DMS114 treated with DMSO at 0.1 percent for 48 hours (cell line): ENCODE measurements at regions not wholly inside any gene's neighbourhood (a gene's known extent, or its start where the extent isn't known, plus 50 kb on each side); places are given as distances from the start of the nearest gene placed in this dataset.
"Not testable (repeated sequence)": the region's sequence is repeated elsewhere in the genome, so short reads cannot be mapped to it uniquely, and the experiment has no call there.

Experiments
- DNase-seq: peaks from one replicate; lab custom pipeline; 2025; ENCODE audit not compliant: unreplicated experiment; lab: John Stamatoyannopoulos, UW

DNA sequence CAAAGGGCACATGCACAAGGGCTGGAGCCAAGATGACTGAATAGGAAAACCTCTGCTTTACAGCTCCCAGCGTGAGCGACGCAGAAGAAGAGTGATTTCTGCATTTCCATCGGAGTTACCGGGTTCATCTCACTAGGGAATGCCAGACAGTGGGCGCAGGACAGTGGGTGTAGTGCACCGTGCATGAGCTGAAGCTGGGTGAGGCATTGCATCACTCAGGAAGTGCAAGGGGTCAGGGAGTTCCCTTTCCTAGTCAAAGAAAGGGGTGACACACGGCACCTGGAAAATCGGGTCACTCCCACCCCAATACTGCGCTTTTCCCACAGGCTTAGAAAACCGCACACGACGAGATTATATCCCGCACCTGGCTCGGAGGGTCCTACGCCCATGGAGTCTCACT is 64.5 kb upstream of the HTR1E start:
- DNase-seq, result not testable (repeated sequence)

DNA sequence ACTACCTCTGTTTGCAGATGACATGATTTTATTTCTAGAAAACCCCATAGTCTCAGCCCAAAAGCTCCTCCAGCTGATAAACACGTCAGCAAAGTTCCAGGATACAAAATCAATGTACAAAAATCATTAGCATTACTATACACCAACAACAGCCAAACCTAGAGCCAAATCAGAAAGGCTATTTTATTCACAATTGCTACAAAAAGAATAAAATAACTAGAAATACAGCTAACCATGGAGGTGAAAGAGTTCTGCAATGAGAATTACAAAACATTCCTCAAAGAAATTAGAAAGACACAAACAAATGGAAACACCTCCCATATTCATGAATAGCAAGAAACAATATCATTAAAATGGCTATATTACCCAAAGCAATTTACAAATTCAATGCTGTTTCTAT is 65.6 kb upstream of the HTR1E start:
- DNase-seq, result no peak

DNA sequence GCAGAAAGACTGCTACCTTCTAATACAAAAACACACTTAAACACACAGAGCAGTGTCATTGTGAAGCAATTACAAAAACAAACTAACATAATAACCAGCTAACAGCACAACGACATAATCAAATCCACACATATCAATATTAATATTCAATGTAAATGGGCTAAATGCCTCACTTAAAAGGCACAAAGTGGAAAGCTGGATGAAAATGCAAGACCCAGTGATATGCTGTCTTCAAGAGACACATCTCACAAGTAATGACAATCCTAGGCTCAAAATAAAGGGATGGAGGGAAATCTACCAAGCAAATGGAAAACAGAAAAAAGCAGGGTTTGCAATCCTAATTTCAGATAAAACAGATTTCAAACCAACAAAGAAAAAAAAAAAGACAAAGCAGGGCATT is 67.8 kb upstream of the HTR1E start:
- no peak for DNase-seq

DNA sequence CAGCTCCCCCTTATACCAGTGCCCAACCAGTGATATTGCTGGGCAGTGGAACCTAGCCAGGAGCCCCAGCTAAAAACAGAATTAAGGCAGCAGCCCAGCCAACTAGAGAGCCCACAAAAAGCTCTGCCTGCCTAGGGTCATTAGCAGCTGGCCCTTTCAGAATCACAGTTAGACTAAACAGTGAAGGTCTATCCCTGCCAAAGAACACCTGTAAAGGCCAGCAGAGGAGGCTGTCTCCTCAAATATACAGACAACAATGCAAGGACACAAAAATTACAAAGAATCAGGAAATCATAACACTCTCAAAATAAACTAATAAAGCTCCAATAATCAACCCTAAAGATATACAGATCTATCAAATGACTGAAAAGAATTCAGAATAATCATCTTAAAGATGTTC is 77.8 kb upstream of the HTR1E start:
- no peak for DNase-seq

DNA sequence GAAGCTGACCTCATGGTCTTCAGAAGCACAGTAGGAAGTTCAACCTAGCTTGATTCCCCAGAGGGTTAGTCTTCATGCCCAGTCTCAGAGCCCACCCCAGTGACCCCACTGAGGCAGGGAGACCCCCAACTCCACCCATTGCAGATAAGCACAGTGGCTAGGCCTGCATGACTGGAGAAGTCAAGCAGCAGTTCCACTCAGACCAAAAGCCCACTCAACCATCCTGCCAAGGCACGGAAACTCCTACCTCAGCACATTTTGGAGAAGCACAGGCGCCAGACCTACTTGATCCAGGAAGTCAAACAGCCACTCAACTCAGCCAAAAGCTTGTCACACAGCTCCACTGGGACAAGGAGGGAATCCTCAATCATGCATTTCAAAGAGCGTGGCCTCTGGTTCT is 78.4 kb upstream of the HTR1E start:
- no peak for DNase-seq

DNA sequence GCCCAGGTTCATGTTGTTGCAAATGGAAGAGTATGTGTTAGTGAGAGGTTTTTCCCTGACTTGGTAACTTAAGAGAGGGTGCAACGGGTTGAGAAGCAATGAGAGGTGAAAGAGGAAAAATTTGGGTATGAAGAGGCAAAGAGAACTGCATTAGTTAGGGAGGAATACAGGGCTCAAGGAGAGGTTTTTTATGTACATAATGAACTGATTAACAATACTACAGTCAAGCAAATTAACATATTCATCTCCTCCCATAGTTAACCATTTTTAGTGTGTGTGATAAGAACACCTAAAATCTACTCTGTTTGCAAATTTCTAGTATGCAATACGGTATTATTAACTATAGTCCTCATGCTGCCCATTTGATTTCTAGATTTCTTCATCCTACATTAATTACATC is 79.5 kb upstream of the HTR1E start:
- no peak for DNase-seq

DNA sequence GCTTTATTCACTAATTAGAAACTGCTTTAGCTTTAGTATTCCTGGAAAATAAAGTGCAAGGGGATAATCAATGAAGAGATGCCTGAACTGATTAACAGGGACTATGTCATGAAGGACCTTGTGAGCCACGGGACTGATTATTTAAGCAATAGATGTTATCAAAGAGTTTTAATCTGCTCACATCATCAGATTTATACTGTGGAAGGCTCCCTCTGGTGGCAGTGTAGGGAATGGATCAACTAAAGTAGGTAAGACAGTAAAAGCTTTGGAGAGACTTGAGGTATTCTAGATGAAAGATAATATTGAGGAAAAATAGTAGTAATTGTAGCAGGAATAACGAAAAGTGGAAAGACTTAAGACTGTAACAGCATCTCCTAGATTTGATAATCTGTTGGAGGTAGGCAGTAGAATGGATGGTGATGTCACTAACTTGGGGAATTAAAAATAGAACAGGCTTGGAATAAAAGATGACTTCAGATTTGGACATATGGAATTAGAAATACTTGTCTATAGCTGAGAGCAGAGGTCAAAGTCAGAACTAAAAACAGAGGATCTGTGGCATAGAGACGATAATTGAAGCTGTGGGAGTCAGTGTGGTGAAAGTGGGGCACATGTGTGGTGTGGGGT is 80.3 kb upstream of the HTR1E start:
- peak; percentile 20 for DNase-seq

DNA sequence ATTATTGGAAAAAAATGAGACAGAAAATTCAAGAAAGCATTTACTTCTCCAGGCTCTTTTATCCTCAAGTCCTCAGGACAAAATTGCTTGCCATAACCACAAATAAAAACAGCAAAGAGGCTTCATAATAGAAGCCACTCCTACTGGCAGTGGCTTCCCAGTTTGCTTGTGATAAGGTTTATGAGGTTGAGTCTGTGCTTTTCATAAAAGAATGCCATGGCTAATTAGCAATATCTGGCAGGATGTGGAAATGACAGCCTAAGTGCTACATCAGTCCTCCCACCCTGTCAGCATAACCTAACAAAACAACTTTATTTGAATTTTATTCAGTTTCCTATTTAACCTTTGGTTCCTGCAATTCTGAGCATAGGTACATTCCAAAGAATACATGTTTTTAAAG is 80.9 kb upstream of the HTR1E start:
- DNase-seq, result no peak

DNA sequence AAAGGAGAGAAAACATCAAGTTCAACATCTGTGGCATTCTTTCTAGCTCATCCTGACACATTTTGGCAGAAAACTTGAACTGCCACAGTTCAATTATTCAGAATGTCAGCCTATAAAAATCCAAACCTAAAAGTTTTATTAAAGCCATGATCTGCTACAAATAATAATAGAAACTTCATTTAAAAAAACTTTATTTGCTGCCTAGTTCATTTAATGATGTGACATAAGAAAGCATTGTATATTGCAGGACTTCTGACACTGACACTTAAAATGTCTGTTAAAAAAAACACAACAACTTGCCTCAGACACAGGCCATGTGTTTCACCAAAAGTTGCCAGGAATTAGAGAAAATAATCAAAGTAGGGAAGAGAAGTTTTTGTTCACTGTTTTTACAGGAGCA is 88.3 kb upstream of the HTR1E start:
- DNase-seq, result no peak

DNA sequence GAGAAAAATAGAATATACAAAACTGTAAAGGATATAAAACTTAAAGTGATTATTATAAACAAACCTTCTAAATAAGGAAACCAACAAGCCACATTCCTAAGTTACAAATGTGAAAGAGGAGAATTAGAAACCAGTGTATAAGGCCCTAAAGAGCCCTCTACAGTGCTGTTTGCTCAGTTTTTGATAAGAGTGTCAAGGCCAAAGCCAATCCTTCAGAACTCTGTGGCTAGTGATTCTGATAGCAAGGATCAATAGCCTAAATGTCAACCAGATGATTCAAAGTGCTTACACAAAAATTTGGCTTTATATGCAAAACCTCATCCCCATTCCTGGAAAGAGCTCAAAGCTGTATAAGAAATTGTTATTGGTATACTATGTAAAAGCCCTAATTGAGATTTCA is 104.6 kb upstream of the HTR1E start:
- DNase-seq, result no peak

DNA sequence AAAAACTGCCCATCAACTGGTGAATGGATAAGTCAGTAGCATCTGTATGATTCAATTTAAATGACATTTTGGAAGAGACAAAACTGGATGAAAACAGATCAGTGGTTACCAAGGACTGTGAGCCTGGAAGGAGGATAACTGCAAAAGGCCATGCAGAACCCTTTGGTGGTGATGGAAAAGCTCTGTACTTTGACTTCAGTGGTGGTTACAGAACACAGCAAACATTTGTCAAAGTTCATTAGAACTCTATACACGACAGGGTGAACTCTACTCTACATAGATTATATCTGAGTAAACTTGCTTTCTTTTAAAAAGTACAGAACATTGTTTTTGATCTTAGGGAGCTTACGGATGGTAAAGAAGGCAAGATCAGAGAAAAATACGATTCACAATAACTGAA is 111.9 kb upstream of the HTR1E start:
- no peak for DNase-seq

DNA sequence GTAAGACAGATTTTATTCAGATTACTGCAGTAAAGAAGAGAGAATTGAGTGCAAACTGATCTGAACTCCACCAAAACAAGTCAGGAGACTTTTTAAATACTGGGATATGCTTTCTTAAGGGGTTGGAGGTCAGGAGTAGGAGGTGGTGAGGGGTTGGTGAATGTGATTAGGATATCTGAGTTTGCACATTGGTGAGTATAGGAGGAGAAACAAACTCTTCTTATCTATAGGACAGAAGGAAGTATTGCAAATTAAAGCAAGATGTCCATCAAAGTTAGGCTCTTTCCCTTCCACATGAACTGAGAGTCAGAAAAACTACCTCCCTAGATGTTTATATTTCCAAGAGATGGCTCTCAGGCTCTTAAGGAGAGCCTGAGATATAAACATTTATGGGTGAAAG is 114.6 kb upstream of the HTR1E start:
- no peak for DNase-seq

DNA sequence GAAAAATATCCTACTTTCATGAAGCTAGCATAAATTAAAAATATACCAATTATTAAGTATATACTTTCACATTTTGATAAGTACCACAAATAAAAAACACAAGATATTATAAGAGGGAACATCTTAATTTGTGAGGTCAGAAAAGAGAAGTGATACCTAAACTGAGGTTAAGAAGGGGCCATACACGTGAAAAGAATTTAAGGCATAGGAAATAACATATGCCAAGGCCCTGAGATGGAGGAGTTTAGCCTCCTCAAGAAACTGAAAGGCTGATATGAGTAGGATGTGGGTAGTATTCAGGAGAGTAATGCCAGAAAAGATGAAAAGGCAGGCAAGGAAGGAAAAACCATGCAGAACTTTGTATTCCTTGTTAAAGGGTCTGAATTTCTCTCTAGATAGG is 116.6 kb upstream of the HTR1E start:
- DNase-seq, result no peak

DNA sequence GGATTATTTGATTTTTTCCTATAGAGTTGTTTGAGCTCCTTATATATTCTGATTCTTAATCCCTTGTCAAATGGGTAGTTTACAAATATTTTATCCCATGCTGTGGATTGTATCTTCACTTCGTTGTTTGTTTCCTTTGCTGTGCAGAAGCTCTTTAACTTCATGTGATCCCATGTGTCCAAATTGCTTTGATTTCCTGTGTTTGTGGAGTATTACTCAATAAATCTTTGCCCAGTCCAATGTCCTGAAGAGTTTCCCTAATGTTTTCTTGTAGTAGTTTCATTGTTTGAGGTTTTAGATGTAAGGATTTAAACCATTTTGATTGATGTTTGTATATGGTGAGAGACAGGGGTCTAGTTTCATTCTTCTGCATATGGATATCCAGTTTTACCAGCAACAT is 143.7 kb upstream of the HTR1E start:
- DNase-seq, result no peak

DNA sequence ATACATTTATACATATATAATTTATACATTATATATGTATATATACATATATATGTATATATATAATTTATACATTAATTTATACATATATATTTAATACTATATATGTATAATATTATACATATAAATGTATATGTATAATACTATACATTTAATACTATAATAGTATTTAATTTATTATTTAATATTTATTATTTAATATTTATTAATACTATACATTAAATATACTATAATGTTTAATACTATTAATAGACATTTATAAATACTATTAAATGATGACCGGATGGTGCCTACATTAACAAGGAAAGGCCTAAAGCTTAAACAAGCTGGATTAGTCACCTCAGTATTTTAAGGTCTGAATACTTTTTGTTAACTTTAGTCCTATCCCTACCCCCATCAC is 145.9 kb upstream of the HTR1E start:
- DNase-seq, result no peak

DNA sequence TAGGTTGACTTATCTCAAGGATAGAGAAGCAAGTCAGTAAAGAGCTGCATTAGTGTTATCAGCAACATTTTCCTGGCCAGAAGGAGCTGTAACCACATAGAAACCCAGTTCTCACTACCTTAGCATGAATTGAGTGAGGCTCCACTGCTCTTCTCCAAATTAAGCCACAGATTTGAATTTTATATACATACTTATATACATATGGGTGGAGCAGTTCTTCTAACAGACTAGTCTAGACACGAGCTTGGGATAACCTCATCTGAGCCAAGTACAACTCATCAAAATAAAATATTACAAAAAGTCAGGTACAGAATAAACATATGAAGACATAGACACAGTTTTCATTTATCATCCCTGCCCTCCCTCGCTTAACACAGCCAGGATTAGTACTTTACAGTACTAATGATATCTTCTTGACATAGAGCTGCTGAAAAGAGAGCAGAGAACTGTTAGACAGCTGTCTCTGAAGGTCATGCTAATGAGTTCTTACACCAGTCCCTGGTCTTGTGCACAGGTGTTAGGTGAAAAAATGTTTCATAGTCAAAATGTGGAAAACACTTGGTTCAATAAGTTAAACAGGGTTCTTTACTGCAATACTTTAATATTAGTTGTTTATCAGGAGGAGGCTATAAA is 147.4 kb upstream of the HTR1E start:
- no peak for DNase-seq

DNA sequence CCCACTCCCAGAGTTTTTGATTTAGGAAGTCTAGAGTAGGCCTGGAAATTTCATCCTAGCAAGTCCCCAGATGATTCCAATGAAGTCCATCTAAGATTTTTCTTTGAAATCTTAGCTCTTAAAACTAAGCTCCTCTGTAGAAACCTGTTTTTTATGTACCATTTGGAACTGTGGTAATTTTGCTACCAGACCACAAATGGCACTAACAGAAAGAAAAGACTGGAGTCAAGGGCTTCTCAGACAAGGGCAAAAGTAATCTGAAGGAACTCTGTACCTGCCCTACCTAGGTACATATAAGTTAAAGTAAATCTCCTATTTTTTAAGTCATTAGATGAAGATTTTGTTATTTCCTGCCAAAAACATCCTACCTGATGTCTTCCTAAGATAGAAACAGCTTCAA is 155.0 kb upstream of the HTR1E start:
- DNase-seq, result no peak

DNA sequence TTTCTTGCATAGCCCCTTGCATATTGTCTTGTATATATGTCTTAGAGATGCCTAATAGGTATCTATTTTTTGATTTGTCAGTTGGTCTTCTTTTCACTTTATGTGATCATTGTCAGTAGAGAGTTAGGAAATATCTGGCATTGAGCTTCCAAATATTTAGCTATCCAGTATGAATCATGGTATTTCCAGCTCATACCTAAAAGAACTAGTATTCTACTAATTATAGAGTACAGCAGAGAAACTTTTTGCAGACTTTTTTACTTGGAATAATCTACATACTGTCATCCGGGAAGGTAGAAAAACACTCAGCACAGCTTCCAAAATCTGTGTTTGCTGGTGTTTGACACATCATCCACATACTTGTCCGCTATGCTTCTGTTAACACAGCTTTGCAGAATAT is 156.4 kb upstream of the HTR1E start:
- no peak for DNase-seq

DNA sequence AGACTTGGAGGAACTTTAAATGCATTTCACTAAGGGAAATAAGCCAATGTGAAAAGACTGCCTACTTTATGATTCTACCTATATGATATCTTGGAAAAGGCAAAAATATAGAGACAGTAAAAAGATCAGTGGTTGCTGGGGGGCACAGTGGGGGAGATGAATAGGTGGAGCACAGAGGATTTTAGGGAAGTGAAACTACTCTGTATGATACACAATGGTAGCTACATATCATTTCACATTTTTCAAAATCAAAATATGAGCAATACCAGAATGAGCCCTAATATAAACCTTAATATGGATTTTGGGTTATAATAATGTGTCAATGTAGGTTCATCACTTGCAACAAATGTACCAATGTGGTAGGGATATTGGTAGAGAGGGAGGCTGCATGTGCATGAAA is 161.4 kb upstream of the HTR1E start:
- DNase-seq, result no peak

DNA sequence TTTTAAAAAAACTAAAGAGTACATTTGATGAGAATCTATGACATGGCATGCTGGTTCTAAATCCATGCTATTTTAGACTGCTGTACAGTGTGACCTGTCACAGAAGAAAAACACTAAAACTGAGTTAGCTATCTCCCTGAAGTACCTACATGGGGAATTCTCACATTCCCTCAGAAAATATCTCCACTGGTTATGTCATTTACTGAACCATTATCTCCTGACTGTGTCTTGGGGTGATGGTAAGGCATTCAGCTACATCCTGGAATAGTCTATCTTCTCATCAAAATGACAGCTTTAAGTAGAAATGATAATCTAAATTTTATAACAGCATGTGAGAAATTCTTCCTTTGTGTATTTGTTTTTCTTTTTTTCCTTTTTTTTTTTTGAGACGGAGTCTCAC is 172.1 kb upstream of the HTR1E start:
- DNase-seq, result no peak

DNA sequence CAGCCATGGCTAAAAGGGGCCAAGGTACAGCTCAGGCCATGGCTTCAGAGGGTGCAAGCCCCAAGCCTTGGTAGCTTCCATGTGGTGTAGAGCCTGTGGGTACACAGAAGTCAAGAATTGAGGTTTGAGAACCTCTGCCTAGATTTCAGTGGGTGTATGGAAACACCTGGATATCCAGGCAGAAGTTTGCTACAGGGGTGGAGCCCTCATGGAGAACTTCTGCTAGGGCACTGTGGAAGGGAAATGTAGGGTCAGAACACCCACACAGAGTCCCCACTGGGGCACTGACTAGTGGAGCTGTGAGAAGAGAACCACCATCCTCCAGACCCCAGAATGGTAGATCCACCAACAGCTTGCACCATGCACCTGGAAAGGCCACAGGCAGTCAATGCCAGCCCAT is 177.4 kb upstream of the HTR1E start:
- not testable (repeated sequence) for DNase-seq

DNA sequence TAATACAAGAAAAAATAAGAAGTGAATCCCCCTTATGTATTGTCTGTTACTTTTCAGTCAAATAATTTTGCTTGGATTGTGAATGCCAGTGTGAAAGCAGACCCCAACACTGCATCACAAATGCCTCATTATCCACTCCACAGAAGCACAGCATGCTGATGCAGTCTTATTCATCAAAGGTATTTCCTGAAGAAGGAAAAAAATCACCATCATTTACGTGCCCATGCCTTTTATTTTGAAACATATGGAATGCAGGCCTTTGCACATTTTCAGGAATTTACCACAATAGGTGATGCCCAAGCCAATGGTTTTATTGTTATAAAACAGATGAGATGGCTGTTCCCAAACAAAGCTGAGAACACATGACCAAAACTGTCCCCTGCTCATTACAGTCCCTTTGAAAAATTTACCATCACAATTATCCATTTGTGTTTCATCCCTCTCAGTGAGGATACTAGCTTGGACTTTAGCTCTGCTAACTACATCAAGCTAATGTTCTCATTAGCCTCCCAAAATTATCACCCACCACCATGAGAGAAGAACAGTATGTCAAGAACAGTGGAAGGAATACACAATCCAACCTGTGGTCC is 180.6 kb upstream of the HTR1E start:
- no peak for DNase-seq

DNA sequence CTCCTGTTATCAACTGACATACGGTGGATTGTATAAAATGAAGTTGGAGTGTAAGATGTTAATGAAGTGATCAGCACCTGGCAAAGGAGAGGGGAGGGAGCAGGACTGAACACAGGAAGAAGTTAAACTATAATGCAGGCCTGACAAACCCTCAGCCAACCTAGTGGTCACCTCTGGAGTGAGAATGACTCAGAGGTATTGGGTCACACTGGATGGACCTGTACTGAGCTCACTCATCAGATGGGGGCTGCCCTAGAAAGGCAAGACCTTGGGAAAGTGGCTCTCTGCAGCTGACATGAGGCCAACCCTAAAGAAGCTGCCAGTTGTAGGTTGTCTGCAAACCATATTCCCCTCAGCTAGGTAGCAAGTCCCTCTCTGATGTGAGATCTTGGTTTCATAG is 193.3 kb upstream of the HTR1E start:
- no peak for DNase-seq
